HepG2 (cell line): ENCODE measurements at regions not wholly inside any gene's neighbourhood (a gene's known extent, or its start where the extent isn't known, plus 50 kb on each side); places are given as distances from the start of the nearest gene placed in this dataset.
"Not testable (repeated sequence)": the region's sequence is repeated elsewhere in the genome, so short reads cannot be mapped to it uniquely, and the experiment has no call there.

Source experiments
- ATAC-seq: fragments of 200-7000 bp; cut with Tn5 transposase; 3 replicates; pipeline ENCODE4 v1.9.1; 2020; ENCODE audit warnings: mild to moderate bottlenecking, moderate library complexity
- BruUV-seq: library from RNA; stranded (reverse); fragments of 400-500 nt; replicated peaks from 2 replicates; lab custom pipeline; 2021; lab: Mats Ljungman, UMichigan
- CTCF ChIA-PET: fragments of 300-600 bp; formaldehyde crosslinking; extraction: SDS; loops from one replicate; lab custom pipeline; 2021; ENCODE audit warnings: low total read pairs, inconsistent platforms, low intra/inter-chr PET ratio; lab: Yijun Ruan, JAX
- POLR2A ChIA-PET: fragments of 350-600 bp; sonication (Branson Sonifier 250); formaldehyde crosslinking; loops from one replicate; lab custom pipeline; 2020; ENCODE audit warnings: antibody characterized with exemption, inconsistent platforms; lab: Yijun Ruan, JAX
- DNase-seq: peaks from one replicate; pipeline ENCODE4 v3.0.0-alpha.2; 2015; ENCODE audit warnings: low spot score
- FAIRE-seq: peaks from 3 replicates; lab custom pipeline; 2011; peaks lifted over from hg19 to GRCh38; lab: Jason Lieb, UNC
- H2AFZ ChIP-seq: one replicate; pipeline ENCODE4 v1.6.1; 2011; ENCODE audit warnings: low read length, inconsistent platforms
- H3K27ac ChIP-seq: fragments of 300-600 bp; 3 replicates; pipeline ENCODE4 v1.8.0; 2011; ENCODE audit warnings: mixed run types, mild to moderate bottlenecking, mixed read lengths, low read length, inconsistent platforms; ENCODE audit not compliant: insufficient read depth; ENCODE audit errors: extremely low read length
- H3K27me3 ChIP-seq, 2 experiments: fragments of 200-600 bp in 1 of 2; 2 replicates in 1 of 2; 3 replicates in 1 of 2; pipeline versions ENCODE4 v1.6.0 to v1.8.0; 2011; ENCODE audit warnings: low read length in 2 of 2, mild to moderate bottlenecking in 2 of 2, moderate library complexity in 2 of 2, inconsistent platforms in 1 of 2; ENCODE audit not compliant: insufficient read depth in 2 of 2, control insufficient read depth in 1 of 2
- H3K36me3 ChIP-seq, 2 experiments: fragments of 200-600 bp in 1 of 2; replicated peaks in 1 of 2; 2 replicates in 1 of 2; 3 replicates in 1 of 2; pipeline versions ENCODE4 v1.5.1 to v1.8.0; 2011; ENCODE audit warnings: low read length in 2 of 2, inconsistent platforms in 1 of 2; ENCODE audit not compliant: insufficient read depth in 2 of 2, control insufficient read depth in 1 of 2
- H3K4me1 ChIP-seq: 2 replicates; pipeline ENCODE4 v1.5.1; 2012; ENCODE audit warnings: low read length, inconsistent platforms; ENCODE audit not compliant: insufficient read depth
- H3K4me2 ChIP-seq: 2 replicates; pipeline ENCODE4 v1.6.0; 2011; ENCODE audit warnings: low read depth, low read length, inconsistent platforms
- H3K4me3 ChIP-seq, 3 experiments: fragments of 200-600 bp in 1 of 3; sonication (generic), shearing (Covaris generic) in 1 of 3; replicated peaks in 1 of 3; 2 replicates each; pipeline ENCODE4 v1.5.1; 2011 to 2016; ENCODE audit warnings: low read length in 3 of 3, inconsistent platforms in 2 of 3, low read depth in 2 of 3, mild to moderate bottlenecking in 2 of 3, control low read depth in 1 of 3, mixed read lengths in 1 of 3; ENCODE audit not compliant: insufficient read depth in 1 of 3
- H3K79me2 ChIP-seq: one replicate; pipeline ENCODE4 v1.6.1; 2011; ENCODE audit warnings: low read length, inconsistent platforms; ENCODE audit not compliant: insufficient read depth
- H3K9ac ChIP-seq: 2 replicates; pipeline ENCODE4 v1.6.0; 2011; ENCODE audit warnings: mild to moderate bottlenecking, low read depth, low read length, inconsistent platforms; ENCODE audit not compliant: insufficient read depth
- H3K9me3 ChIP-seq: 2 replicates; pipeline ENCODE4 v1.5.1; 2012; ENCODE audit warnings: mild to moderate bottlenecking, low read length
- H4K20me1 ChIP-seq: 2 replicates; pipeline ENCODE4 v1.6.0; 2011; ENCODE audit warnings: inconsistent platforms, mild to moderate bottlenecking, low read length, moderate library complexity; ENCODE audit not compliant: insufficient read depth
- WGBS: methylation state at CpG from one replicate; pipeline ENCODE4 v1.1.6; 2017; ENCODE audit warnings: low lambda C conversion rate; 5-methylcytosine and 5-hydroxymethylcytosine counted together
- in situ Hi-C: cut with HindIII; loops from 2 replicates; pipeline ENCODE4 v1.10.0; 2017; ENCODE audit warnings: low pct_unique_long_range_greater_than_20kb; ENCODE audit not compliant: extremely low pct_ligation_motif_present
- intact Hi-C: fragments of 100-400 bp; cut with micrococcal nuclease; formaldehyde crosslinking; loops from one replicate; pipeline ENCODE4 v1.10.0; 2022; ENCODE audit not compliant: unreplicated experiment

- H3K4me3 ChIP-seq, H3K9ac ChIP-seq, H2AFZ ChIP-seq, H3K27ac ChIP-seq, H3K27me3 ChIP-seq, H3K4me1 ChIP-seq, H4K20me1 ChIP-seq, BruUV-seq, H3K9me3 ChIP-seq, H3K36me3 ChIP-seq, H3K4me2 ChIP-seq, H3K79me2 ChIP-seq, in situ Hi-C loops, FAIRE-seq, CTCF ChIA-PET, POLR2A ChIA-PET, ATAC-seq, DNase-seq: not testable (repeated sequence)
- intact Hi-C loops = loop anchor here (5.0 kb wide), 1 partner anchor 168 kb away; no protein-coding TSS in a partner anchor
- WGBS = 43% methylated on average over 7 of the region's 7 CpGs
Measured at GRCh38 chr3:125768821-125769220, 173.5 kb upstream of the OSBPL11 start.

DNA sequence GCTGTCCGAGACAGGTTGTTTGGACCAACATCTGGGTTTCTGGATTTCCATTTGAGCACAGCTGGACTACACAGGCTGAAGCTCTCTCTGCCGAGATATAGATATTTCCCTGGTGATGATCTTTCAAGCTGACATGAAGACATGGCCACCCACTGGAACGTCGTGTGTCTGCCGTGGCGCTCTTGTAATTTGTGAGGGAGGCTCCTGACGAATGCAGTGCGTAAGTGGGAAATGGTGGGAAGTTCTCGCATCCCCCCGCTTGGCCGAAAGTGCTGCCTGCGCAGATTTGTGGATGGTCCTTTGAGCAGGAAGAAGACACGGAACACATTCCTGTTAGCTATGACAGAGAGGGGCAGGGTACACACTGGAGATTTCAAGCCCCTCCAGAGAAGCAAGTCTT is 176.2 kb upstream of the OSBPL11 start:
- FAIRE-seq, CTCF ChIA-PET: not testable (repeated sequence)
- WGBS = 75% methylated on average over 11 of the region's 13 CpGs

GRCh38 chr3:125774433-125775034 is 179.2 kb upstream of the OSBPL11 start:
- H3K27me3 ChIP-seq, DNase-seq, H3K4me1 ChIP-seq, H2AFZ ChIP-seq, H3K27ac ChIP-seq, FAIRE-seq, BruUV-seq, H3K9me3 ChIP-seq, CTCF ChIA-PET, H3K4me2 ChIP-seq, H3K4me3 ChIP-seq, POLR2A ChIA-PET, H3K9ac ChIP-seq, intact Hi-C loops, H3K36me3 ChIP-seq, H4K20me1 ChIP-seq, in situ Hi-C loops, ATAC-seq, H3K79me2 ChIP-seq: not testable (repeated sequence)
- WGBS = 30% methylated on average over 4 of the region's 7 CpGs

More for the DNA sequence above, 176.2 kb upstream of the OSBPL11 start:
- in situ Hi-C loops, BruUV-seq, intact Hi-C loops, H3K4me1 ChIP-seq, H3K9ac ChIP-seq, H2AFZ ChIP-seq, H3K9me3 ChIP-seq, H3K4me2 ChIP-seq, H4K20me1 ChIP-seq, POLR2A ChIA-PET, DNase-seq, H3K79me2 ChIP-seq, H3K27ac ChIP-seq, H3K36me3 ChIP-seq, H3K4me3 ChIP-seq, ATAC-seq, H3K27me3 ChIP-seq: not testable (repeated sequence)
